Right lobe of liver (tissue), 4 donors: ENCODE measurements at regions not wholly inside any gene's neighbourhood (a gene's known extent, or its start where the extent isn't known, plus 50 kb on each side); places are given as distances from the start of the nearest gene placed in this dataset.

Experiments used
- POLR2A ChIP-seq: fragments of 450-650 bp; IDR thresholded peaks from one replicate; pipeline ENCODE4 v1.6.1; 2017; ENCODE audit warnings: antibody characterized with exemption, mild to moderate bottlenecking
- TF ChIP-seq, protein P1 (sequence below), 4 donors: fragments of 200-600 bp in 3 of 4; fragments of 450-650 bp in 1 of 4; IDR thresholded peaks; one replicate each; pipeline versions ENCODE4 v1.5.1 to v1.8.0; 2016 to 2022; ENCODE audit warnings: antibody characterized with exemption in 4 of 4, mild to moderate bottlenecking in 2 of 4
- donor health status: DM: no; HTN: no; CAD: no.
- donor health status: DM: no; HTN: no; CAD: no.
- donor health status: DM: no; HTN: yes; CAD: no.

DNA sequence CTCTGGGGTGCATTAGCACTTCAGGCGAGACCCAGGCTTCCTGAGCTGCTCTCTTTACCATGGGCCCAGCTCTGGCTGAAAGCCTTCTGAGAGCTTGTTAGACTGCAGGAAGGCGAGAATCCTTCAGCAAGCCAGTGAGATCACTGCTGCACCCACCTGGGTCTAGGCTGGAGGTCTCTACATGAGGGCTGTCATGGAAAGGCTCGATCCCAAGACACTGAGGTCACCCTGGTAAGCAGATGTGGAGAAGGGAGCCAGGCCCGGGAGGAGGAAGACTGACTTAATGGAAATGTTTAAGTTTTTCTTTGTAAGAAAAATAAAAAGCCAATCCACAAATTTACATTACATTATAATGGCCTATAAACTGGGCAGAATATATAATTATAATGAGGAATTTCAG, 684.5 kb downstream of the TNS3 start:
- TF ChIP-seq, protein P1, sequence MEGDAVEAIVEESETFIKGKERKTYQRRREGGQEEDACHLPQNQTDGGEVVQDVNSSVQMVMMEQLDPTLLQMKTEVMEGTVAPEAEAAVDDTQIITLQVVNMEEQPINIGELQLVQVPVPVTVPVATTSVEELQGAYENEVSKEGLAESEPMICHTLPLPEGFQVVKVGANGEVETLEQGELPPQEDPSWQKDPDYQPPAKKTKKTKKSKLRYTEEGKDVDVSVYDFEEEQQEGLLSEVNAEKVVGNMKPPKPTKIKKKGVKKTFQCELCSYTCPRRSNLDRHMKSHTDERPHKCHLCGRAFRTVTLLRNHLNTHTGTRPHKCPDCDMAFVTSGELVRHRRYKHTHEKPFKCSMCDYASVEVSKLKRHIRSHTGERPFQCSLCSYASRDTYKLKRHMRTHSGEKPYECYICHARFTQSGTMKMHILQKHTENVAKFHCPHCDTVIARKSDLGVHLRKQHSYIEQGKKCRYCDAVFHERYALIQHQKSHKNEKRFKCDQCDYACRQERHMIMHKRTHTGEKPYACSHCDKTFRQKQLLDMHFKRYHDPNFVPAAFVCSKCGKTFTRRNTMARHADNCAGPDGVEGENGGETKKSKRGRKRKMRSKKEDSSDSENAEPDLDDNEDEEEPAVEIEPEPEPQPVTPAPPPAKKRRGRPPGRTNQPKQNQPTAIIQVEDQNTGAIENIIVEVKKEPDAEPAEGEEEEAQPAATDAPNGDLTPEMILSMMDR (IDR thresholded peaks at IDR 0.05): no peak
- TF ChIP-seq POLR2A: no peak
